ENCODE measurements at regions not wholly inside any gene's neighbourhood (a gene's known extent, or its start where the extent isn't known, plus 50 kb on each side); places are given as distances from the start of the nearest gene placed in this dataset.

DNA sequence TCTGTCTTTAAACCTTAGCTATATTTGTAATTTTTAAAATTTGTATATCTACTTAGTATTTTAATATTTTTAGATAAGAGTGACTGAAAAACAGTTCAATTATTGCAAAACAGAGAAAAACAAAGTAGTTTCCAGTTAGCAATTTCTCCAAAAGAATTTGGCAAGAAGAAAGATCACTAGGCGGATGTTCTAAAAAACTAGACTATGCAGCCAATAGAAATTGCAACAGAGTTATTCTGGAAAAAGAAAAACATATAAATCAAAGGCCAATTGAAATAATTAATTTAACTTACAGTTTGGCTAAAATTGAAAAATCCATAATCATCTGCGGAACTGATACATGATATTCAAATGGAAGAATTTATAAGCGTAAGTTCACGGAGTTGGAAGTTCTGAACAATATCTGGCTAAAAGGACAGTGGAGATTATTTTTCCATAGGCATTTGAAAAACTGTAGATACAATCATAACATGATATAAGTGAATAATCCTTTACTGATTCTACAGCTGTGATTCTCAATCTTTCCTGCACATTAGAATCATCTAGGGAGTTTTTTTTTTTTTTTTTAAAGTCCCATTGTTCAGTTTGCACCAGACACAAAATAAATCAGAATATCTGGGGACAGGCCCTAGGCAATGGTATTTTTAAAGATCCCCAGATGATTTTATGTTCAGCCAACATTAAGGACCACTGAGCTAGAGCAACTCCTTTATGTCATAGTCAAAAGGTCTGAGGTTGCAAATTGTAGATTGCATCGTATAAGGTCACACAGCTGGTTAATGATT lies 605.1 kb upstream of the DAB2 start:
- DNase-seq = no peak

DNA sequence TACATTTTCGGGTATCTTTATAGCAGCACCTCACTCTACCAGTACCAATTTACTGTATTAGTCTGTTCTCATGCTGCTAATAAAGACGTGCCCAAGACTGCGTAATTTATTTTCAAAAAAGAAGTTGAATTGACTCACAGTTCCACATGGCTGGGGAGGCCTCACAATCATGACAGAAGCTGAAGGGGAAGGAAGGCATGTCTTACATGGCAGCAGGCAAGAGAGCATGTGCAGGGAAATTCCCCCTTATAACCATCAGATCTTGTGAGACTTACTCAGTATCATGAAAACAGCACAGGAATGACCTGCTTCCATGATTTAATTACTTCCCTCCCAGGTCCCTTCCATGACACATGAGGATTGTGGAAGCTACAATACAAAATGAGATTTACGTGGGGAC lies 602.6 kb upstream of the DAB2 start:
- no peak for DNase-seq

DNA sequence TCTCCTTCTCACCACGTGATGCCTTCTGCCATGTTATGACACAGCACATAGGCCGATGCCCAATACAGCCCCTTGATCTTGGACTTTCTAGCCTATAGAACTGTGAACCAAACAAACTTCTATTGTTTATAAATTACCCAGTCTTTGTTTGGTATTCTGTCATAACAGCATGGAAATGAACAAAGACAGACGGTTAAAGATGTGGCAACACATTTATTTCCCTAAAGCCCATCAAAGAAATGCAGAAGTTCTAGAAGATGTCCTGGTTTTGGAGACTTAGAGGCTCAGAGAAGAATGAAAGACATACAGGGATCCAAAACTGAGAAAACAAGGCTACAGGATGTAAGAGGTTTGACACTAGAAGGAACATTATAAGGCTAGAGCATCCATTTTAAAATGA lies 600.8 kb upstream of the DAB2 start:
- DNase-seq = no peak

DNA sequence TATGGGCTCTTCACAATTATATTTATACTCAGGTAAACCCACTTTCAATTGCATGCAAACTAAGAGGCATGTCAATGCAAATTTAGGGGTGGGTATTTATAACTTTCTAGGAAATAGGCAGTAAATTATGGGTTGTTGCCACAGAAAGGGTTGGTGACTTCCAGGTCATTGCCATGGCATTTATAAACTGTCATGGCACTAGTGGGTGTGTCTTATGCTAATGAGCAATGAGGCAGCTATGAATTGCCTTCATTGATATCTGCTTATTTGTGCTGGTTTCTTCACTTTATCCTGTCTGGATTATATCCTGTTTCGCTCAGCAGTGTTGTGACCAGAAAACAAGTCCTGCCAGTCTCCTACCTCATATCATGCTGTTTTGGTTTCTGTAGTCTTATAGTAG lies 597.3 kb upstream of the DAB2 start:
- no peak for DNase-seq

DNA sequence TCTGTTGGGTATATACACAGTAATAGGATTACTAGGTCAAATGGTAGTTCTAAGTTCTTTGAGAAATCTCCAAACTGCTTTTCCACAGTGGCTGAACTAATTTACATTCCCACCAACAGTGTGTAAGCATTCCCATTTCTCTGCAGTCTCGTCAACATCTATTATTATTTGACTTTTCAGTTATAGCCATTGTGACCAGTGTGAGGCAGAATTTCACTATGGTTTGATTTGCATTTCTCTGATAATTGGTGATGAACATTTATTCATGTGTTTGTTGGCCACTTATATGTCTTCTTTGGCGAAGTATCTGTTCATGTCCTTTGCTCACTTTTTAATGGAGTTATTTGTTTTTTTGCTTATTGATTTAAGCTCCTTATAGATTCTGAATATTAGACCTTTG lies 596.2 kb upstream of the DAB2 start:
- no peak for DNase-seq

DNA sequence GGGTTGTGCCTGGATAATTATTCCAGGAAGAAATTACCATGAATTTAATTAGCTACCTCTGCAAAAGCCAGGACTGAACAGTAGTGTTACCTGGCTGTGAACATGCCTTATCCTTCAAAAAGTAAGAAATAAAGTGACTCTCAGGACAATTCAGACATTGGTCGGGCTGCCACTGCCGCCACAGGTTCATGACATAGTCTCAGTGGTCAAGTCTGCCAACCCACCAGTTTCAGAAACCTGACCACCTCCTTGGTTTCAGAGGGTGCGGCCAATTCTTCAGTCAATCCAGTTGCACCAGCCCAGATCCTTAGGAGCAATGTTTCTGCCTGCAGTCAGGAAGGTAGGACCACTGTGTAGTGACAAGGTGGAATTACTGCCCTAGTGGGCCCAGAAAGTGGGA lies 593.1 kb upstream of the DAB2 start:
- DNase-seq = no peak

DNA sequence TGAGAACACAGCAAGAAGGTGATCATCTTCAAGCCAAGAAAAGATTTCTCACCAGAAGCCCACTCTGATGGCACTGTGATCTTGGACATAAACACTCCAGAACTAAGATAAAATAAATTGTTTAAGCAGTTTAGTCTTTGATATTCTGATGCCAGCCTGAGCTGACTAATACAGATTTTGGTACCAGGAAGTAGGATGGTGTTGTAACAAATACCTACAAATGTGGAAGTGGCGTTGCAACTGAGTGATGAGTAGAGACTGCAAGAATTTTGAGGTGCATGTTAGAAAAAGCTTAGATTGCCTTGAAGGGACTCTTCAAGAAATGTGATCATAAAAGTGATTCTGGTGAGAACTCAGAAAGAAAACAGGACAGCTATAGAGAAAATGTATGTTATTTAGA lies 592.4 kb upstream of the DAB2 start:
- DNase-seq = no peak

DNA sequence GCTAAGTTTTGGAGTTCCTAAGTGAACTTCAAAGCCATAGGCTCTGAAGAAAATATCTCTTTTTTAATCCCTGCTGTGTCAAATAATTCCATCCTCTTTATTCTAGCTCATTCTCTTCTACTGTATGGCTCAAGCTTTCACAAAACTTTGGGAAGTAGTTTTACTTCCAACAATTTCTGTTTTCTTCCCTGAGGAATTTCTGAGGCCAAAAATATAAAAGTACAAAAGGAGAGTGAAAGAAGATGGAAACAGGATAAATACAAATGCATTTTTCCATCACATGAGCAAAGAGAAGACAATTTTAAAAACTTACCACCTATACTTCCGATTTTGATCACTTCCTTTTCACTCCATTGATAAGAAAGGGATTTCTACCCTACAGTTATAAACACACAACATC lies 585.7 kb upstream of the DAB2 start:
- DNase-seq = no peak

DNA sequence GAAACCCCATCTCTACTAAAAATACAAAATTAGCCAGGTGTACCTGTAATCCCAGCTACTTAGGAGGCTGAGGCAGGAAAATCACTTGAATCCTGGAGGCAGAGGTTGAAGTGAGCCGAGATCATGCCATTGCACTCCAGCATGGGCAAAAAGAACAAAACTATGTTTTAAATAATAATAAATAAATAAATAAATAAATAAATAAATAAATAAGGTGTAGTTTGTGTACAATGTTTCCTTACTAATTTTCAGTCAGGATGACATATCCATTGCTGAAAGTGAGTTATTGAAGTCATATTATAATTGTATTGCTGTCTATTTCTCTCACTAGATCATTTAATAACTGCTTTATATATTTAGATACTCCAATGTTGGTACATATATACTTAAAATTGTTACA lies 581.5 kb upstream of the DAB2 start:
- no peak for DNase-seq

DNA sequence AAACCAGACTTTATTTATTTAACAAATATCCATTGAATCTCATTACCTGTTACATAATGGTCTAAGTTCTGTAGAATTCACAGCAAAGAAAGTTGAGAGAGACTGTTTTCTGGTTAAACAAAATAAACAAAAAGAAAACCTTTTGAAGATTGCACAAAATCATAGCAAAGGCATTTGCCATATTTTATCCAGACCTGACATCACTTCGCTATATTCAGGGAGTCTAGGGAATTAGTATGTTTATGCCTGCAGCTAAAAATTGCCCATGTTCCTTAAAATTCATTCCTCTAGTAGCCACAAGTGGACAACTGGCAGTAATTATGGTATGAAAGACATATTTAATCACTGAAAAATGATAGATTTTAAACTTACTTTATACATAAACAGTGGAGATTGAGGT lies 577.0 kb upstream of the DAB2 start:
- no peak for DNase-seq

DNA sequence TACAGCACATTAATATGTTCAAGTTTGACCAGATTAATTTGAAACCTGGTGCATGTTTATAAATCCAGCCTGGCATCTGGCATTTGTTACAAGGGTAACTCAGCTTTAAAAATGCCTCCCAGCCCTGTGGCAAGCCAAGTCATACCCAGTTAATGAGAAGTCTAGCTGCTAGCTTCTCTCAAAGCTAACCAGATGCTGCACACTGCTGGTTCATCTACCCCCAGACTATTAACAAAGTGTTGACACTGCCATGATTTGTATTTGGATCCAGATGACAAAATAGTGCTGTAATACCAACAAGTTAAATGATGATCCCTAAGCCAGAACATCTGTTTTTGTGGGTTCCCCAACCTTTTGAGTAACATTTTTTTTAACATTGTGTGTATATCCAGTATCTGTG lies 573.7 kb upstream of the DAB2 start:
- DNase-seq = no peak

DNA sequence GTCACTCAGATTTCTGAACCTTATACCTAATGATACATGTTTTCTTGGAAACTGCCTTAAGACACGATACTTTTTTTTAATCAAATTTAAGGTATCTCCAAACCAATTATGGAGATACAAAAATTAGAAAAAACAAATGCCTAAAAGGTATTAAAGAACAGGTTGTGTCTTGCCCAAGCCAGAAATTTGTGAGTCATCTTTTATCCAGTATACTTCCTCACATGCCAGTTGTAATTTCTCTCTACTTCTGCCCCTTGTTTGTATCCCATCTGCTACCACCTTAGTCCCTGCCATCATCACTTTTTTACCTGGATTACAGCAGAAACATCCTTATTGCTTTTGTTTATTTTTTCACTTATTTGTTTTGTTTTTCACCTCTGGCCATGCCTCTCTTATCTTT lies 571.2 kb upstream of the DAB2 start:
- no peak for DNase-seq

DNA sequence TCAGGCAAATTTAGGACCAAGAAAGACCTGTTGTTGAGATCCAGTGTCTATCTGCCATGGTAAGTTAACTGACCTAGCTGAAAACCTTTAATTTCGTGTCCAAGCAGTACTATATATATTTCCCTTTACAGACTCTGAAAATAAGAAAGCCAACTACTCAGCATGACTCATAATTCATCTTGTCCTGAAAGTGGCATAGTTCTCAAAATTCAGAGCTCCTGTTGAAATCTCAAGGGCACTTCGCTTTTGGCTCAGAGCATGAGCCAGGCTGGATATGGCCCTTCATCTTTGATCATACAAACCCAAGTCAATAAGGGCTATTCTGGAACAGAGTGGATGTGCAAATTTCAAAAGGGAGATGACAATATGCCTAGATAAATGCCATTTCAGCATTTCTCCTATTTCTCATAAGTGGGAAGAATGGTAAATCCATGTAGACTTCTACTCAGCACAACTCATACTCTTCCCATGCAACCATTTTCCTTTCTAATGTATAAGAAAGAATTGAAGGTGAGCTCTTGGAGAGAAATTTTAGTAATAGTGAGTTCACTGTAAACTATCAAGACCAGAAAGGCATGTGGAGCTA lies 567.9 kb upstream of the DAB2 start:
- DNase-seq = no peak

DNA sequence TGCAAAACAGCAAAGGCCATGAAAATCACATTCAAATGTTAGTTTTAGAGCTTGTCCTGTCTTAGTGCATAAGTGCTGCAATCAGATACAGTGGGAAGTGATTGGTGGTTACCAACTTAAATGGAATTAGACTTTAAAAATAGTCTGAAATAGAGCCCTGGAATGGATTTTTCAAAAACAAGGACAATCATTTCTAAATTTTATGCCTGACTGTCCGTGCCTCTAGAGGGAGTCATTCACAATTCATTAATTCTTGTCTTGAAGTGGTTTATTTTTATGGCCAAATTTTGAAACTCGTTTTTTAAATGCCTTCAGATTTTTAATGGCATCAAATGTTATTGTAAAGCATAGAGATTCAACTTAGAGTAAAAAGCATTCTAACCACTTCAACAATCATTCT lies 561.8 kb upstream of the DAB2 start:
- DNase-seq = no peak

DNA sequence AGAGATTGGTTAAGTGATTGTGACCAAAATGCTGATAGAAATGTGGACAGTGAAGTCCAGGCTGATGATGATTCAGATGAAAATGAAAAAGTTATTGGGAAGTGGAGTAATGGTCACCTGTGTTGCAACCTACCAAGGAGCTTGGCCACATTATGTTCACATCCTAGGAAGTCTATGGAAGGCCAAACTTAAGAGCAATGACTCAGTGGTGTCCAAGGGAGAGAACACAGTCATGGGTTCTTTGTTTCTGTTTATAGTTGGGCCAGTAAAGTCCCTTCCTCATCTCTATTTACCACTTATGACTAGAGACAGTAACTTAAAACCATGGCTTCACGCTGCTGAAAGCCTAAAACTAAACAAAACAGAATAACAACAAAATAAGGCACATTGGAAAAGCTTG lies 555.3 kb upstream of the DAB2 start:
- DNase-seq = no peak

DNA sequence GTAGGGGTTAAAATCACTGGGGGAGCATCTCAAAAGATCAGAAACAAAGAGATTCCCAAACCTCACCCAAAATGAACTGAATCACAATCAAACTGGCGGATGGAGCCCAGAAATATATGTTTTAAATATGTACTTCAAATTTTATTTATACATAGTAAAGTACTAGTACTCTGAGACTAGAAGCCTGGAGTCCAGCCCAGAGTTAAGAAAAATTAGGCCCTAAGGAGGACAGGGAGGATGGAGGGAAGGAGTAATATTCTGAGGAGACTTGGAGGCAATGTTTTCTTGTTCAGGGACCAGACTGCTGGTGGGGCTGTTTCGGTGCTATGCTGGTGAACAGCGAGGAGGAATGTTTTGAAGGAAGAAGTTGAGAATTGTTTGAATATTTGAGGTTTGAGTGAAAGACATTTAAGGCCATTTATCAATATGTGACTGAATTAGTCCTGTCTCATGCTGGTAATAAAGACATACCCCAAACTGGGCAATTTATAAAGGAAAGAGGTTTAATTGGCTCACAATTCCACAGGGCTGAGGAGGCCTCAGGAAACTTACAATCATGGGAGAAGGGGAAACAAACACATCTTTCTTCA lies 552.4 kb upstream of the DAB2 start:
- no peak for DNase-seq

DNA sequence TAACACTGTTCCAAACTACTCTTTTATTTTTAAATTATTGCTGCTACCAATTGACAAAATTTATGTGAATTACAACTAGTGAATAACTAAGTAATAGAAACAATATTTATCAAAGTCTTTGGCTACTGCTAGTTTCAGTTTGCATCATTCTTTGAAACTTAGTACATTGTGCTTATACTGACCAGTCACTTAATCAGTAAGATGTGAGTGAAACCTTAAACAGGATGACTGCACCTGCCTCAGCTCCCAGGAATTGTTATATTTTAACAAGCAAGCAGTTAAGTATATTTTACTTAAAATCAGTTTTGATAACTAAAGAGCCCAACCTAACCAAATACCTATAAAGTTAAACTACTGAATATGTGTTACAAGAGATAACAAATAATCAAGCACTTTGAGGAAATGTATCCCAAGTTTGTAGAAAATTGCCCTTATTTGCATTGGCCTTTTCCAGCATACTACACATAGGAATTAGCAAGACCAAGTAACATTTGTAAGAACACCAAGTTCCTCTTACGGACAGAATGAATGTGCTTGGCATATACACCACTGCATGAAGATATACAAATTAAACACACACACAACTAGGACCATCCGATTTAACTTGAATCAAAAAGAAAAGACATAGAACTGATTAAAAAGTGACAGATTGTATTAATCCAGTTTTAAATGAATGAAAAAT lies 545.5 kb upstream of the DAB2 start:
- DNase-seq = no peak

DNA sequence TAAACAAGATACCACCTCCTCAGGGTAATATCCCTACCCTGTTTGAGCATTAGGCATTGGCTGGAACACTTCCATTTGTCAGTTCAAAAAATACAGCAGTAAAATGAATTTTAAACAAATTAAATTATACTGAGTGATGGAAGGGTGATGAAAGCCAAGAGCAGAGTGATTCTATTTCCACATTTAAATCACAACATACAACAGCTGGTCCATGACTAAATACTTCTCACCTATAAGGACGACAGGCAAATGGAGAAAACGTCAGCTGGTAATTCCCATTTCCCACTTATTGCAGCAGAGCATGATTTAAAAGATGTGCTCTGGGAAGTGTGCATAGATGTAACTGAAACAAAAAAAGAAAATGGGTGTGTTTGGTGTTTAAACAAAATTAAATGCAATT lies 543.6 kb upstream of the DAB2 start:
- no peak for DNase-seq

DNA sequence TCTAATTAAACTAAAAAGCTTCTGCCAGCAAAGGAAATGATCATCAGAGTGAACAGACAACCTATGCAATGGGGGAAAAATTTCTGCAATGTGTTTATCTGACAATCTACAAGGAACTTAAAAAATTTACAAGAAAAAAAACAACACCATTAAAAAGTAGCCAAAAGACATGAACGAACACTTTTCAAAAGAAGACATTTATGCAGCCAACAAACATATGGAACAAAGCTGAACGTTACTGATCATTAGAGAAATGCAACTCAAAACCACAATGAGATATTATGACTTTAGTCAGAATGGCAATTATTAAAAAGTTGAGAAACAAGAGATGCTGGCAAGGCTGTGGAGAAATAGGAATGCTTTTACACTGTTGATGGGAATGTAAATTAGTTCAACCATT lies 530.4 kb upstream of the DAB2 start:
- DNase-seq = no peak

DNA sequence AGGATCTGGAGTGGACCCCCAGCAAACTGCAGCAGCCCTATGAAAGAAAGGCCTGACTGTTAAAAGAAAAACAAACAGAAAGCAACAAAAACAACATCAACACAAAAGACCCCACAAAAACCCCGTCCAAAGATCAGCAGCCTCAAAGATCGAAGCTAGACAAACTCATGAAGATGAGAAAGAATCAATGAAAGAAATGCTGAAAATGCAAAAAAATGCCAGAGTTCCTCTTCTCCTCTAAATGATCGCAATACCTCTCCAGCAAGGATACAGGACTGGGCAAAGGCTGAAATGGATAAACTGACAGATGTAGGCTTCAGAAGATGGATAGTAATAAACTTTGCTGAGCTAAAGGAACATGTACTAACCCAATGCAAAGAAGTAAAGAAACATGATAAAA lies 526.3 kb upstream of the DAB2 start:
- DNase-seq = no peak

DNA sequence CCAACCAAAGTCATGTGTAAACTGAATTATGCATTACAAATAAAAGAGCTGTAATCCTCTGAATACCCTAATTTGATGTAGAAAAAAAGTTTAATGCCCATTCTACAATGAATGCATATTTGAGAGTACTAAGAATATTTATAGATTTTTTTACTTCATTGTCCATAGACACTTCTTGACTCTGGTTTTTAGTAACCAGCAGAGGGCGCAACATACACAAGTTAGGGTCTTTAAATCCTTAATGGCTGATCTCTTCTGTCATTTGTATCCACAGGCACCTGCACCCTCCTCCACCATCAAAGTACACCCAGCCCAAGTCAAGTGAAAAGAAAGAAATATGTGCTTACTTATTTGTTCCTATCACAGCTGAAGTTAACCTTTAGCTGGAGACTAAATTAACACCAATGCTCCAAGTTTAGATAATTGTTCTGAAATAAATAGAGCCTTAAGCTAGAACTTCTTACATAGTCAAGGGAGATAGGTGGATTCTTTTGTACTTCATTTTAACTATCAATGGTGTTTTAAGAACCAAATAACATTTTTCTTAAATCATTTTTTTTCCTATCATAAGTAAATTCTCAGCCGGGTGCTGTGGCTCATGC lies 524.2 kb upstream of the DAB2 start:
- DNase-seq = no peak

DNA sequence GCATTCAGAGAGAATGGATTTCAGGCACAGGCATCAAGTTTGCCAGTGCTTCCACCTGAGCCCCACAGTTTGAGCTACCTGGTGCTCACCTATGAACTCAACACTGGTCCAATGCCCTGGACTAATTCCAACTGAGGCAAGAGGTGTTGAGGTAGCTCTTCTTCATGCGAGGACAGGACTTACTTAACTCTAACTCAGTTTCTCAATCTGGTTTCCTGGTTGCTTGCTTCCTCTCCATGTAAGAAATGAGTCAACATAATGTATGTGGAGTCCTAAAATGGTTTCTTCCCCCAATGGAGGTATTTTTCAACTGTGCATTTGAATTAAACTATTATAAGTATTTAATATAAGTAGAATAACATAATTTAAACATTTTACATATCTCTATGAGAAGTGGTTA lies 523.6 kb upstream of the DAB2 start:
- DNase-seq = no peak

DNA sequence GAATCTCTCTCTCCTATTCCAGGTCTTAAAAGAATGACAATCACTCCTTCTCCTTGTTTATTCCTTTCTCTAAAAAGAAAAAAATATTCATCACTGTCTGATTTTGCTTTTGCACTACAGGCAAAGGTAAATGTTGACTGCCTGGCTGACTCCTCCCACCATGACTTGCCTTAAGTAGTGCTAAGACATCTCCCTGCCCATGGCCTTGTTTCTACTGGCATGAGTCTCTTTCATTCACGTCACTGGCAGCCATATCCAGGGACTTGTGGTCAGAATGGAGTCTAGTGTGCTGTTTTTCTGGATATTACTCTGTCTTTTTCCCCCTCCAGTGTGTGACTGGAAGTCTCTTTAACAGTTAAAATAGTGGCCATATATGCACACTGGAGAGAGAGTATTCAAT lies 522.9 kb upstream of the DAB2 start:
- no peak for DNase-seq
